BJ (cell line): ENCODE measurements at regions not wholly inside any gene's neighbourhood (a gene's known extent, or its start where the extent isn't known, plus 50 kb on each side); places are given as distances from the start of the nearest gene placed in this dataset.

Source experiments
- CTCF ChIA-PET: fragments of 350-600 bp; formaldehyde crosslinking; extraction: SDS; loops from one replicate; lab custom pipeline; 2021; ENCODE audit warnings: antibody characterized with exemption, inconsistent platforms; lab: Yijun Ruan, JAX
- POLR2A ChIA-PET: fragments of 300-600 bp; sonication (Branson Sonifier 250); formaldehyde crosslinking; extraction: SDS; loops from one replicate; lab custom pipeline; 2021; ENCODE audit warnings: antibody characterized with exemption; lab: Charles Lee
- DNase-seq: peaks from one replicate; pipeline ENCODE4 v3.0.0-alpha.2; 2011; ENCODE audit warnings: low read depth
- H3K27me3 ChIP-seq: 2 replicates; pipeline ENCODE4 v1.6.0; 2011; ENCODE audit warnings: low read length; ENCODE audit not compliant: control insufficient read depth, insufficient read depth
- H3K36me3 ChIP-seq: 2 replicates; pipeline ENCODE4 v1.5.1; 2011; ENCODE audit warnings: low read length; ENCODE audit not compliant: control insufficient read depth, insufficient read depth
- H3K4me3 ChIP-seq: 2 replicates; pipeline ENCODE4 v1.5.1; 2011; ENCODE audit warnings: low read depth, mild to moderate bottlenecking, control low read depth, low read length
- TF ChIP-seq, protein P1 (sequence below): IDR thresholded peaks from 2 replicates; pipeline ENCODE4 v1.5.1; 2011; ENCODE audit warnings: low read depth, mild to moderate bottlenecking, control low read depth, inconsistent platforms, low read length, moderate library complexity; ENCODE audit not compliant: insufficient read depth

DNA sequence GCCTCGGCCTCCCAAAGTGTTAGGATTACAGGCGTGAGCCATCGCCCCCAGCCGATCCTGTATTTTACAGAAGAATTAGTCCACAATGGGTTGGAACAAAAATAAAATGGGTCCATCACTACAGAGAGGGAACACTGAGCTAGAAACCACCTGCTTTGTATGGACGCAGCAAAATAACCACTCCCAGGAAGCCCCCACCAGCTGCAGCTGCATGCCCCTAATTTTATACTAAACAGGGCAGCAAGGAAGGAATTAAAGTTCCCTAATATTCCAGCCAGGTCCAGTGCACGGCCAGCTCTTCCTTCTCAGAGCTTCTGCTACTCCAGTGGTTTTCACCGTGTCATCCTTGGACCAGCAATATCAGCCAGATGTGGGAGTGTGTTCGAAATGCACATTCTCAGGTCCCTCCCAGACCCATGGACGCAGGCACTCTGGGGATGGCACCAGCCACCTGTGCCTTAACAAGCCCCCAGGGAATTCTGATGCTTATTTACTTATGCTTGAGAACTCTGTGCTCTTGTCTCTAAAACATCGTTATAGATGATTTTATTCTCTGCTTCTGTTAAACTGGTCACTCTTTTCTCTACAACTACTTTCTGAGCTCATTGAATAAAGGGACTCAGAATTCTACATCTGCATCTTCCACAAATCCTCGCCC, 189.5 kb upstream of the SLC24A3 start:
- CTCF ChIA-PET: interaction anchor here (1.1 kb wide), 1 partner anchor 9 kb away, joined by 4 read pairs; no protein-coding TSS in a partner anchor
- Histone ChIP-seq H3K27me3 (no peaks in the 10 kb centered on the region), H3K4me3 (no peak overlapping the region), H3K36me3 (no peaks in the 10 kb centered on the region)
- no peak for DNase-seq
- POLR2A ChIA-PET: no interaction called here
- TF ChIP-seq, protein P1, sequence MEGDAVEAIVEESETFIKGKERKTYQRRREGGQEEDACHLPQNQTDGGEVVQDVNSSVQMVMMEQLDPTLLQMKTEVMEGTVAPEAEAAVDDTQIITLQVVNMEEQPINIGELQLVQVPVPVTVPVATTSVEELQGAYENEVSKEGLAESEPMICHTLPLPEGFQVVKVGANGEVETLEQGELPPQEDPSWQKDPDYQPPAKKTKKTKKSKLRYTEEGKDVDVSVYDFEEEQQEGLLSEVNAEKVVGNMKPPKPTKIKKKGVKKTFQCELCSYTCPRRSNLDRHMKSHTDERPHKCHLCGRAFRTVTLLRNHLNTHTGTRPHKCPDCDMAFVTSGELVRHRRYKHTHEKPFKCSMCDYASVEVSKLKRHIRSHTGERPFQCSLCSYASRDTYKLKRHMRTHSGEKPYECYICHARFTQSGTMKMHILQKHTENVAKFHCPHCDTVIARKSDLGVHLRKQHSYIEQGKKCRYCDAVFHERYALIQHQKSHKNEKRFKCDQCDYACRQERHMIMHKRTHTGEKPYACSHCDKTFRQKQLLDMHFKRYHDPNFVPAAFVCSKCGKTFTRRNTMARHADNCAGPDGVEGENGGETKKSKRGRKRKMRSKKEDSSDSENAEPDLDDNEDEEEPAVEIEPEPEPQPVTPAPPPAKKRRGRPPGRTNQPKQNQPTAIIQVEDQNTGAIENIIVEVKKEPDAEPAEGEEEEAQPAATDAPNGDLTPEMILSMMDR: no peak

DNA sequence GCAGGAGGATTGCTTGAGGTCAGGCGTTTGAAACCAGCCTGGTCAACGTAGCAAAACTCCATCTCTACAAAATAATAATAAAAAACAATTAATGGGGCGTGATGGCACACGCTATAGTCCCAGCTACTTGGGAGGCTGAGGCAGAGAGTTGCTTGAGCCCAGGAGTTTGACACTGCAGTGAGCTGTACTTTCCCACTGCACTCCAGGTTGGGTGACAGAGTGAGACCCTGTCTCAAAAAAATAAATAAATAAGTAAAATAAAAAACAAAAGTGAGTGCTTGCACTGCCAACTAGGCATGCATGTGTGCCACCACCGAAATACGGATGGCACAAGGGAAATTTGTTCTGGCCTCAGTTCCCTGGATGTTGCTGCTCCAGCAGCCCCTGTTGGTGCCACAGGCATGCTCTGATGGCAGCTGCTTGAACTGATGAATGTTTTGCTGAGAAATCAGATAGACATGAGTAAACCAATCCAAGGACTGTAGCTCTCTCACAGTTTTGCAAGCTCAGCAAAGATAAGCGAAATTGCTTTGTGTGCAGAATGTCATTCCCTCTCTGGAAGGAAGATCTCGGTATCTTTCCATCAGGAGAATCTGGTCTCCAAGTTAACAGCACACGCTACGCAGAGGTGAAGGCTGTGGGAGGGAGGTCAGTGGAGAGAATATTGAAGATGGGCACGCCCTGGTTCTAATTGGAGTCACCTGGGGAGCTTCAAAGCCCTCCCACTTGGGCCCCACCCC, 188.0 kb upstream of the SLC24A3 start:
- CTCF ChIA-PET: interaction anchor here (0.8 kb wide), 1 partner anchor 22 kb away, joined by 3 read pairs; no protein-coding TSS in a partner anchor
- no peaks in the 10 kb centered on the region for H3K27me3 ChIP-seq
- POLR2A ChIA-PET: no interaction called here
- DNase-seq: no peak
- H3K36me3 ChIP-seq: no peaks in the 10 kb centered on the region
- H3K4me3 ChIP-seq: no peak overlapping the region
- TF ChIP-seq, protein P1: no peak

DNA sequence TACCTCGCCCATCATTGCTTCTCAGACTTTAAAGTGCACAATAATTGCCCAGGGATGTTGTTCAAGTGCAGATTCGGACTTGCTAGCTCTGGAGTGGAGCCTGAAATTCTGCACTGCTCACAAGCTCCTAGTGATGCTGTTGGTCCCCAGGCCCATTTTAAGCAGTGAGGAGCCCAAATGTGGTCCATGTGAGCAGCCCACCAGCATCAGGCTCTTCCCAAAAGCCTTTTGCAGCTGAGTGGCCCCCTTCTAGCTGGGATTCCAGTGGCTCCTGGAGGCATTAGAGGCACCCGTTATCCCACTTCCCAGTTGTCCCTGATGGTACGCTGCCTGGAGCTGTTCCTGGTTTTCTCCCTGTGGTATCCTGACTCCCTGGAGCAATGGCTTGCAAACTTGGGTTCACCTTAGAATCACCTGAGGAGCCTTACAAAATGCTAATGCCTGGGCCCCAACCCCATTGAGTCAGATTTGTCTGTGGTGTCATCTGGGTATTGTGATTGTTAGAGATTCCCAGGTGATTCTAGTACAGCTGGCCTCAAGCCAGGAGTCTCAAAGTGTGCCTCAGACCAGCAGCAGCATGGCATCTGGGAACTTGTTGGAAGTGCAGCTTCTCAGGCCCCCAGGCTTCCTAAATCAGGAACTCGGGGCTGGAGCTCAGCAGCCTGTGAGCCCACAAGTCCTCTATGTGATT, 186.9 kb upstream of the SLC24A3 start:
- CTCF ChIA-PET: no interaction called here
- DNase-seq: no peak

DNA sequence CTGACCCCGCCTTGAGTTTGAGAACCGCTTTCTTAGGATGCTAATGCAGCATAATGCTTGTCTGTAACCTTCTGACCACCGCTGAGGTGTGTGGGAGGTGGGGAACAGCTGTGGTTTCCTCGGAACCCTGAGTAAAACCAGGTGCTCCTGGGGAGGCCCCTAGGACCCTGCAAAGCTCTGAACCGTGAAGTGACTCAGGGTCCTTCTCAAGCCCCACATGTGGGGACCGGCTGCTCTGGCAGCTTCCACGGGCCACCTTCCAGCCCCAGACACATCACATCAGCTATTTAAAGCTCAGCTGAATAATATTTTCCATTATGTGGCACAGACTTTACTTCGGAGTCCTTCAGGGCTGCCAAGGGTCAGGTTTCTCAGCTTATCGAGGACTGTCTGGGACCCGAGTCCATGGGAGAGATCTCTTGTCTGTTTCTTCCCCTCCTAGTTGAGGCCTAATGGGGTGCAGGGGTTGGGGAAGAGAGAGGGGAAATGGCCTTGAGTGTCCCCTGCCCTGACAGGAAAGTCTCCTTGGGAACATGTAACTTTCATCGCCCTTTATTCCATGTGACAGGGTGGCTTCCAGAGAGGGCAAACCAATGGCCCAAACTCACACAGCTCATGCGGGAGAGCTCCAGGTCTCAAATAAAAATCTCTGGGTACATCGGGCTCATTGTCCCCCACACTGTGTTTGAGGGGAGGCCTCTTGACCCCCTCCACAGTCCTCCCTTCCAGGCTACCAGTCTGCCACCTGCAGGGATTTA, 186.1 kb upstream of the SLC24A3 start:
- Histone ChIP-seq H3K36me3 (no peaks in the 10 kb centered on the region), H3K27me3 (no peaks in the 10 kb centered on the region), H3K4me3 (no peak overlapping the region)
- CTCF ChIA-PET: no interaction called here
- no peak for DNase-seq
- POLR2A ChIA-PET: no interaction called here
- TF ChIP-seq, protein P1: no peak

More for the DNA sequence above, 186.9 kb upstream of the SLC24A3 start:
- TF ChIP-seq, protein P1: no peak
- Histone ChIP-seq H3K4me3 (no peak overlapping the region), H3K36me3 (no peaks in the 10 kb centered on the region), H3K27me3 (no peaks in the 10 kb centered on the region)
- POLR2A ChIA-PET: no interaction called here
